B cell (primary cell): ENCODE measurements at regions not wholly inside any gene's neighbourhood (a gene's known extent, or its start where the extent isn't known, plus 50 kb on each side); places are given as distances from the start of the nearest gene placed in this dataset.

Experiments used
- ATAC-seq: fragments of 200-7000 bp; cut with Tn5 transposase; one replicate; pipeline ENCODE4 v1.10.0; 2021; ENCODE audit warnings: low read depth, mild to moderate bottlenecking, moderate number of reproducible peaks, moderate library complexity
- CTCF ChIA-PET: fragments of 350-600 bp; sonication (Branson Sonifier 250); formaldehyde crosslinking; loops from one replicate; lab custom pipeline; 2021; ENCODE audit warnings: antibody characterized with exemption, inconsistent platforms; lab: Charles Lee
- POLR2A ChIA-PET: fragments of 350-600 bp; sonication (Branson Sonifier 250); formaldehyde crosslinking; loops from one replicate; lab custom pipeline; 2021; ENCODE audit warnings: antibody characterized with exemption; lab: Charles Lee
- DNase-seq: peaks from one replicate; pipeline ENCODE4 v3.0.0; 2013
- H2AFZ ChIP-seq: 2 replicates; pipeline ENCODE4 v1.6.1; 2012; ENCODE audit warnings: mild to moderate bottlenecking, low read depth, low read length; ENCODE audit not compliant: insufficient read depth, poor library complexity, severe bottlenecking
- H3K27ac ChIP-seq, 2 donors: 1 replicate in 1 of 2; 2 replicates in 1 of 2; pipeline ENCODE4 v1.5.1; 2012 to 2013; ENCODE audit warnings: low read length in 2 of 2, mild to moderate bottlenecking in 2 of 2, moderate library complexity in 1 of 2
- H3K27me3 ChIP-seq, 4 experiments: fragments of 200-600 bp in 1 of 4; sonication (generic) in 1 of 4; replicated peaks in 1 of 4; 1 replicate in 2 of 4; 2 replicates in 2 of 4; pipeline versions ENCODE4 v1.6.1 to v1.7.0; 2013 to 2016; ENCODE audit warnings: low read length in 3 of 4, mild to moderate bottlenecking in 2 of 4, mixed read lengths in 1 of 4, moderate library complexity in 1 of 4; ENCODE audit not compliant: insufficient read depth in 4 of 4, control insufficient read depth in 3 of 4; ENCODE audit errors: control extremely low read depth in 1 of 4
- H3K36me3 ChIP-seq, 2 experiments: replicated peaks in 1 of 2; 1 replicate in 1 of 2; 2 replicates in 1 of 2; pipeline versions ENCODE4 v1.6.1 to v1.7.1; 2013; ENCODE audit warnings: low read length in 1 of 2; ENCODE audit not compliant: insufficient read depth in 2 of 2, control insufficient read depth in 1 of 2; ENCODE audit errors: control extremely low read depth in 1 of 2, extremely low read depth in 1 of 2
- H3K4me1 ChIP-seq, 2 donors: fragments of 200-600 bp in 1 of 2; sonication (generic) in 1 of 2; 1 replicate in 1 of 2; 2 replicates in 1 of 2; pipeline versions ENCODE4 v1.5.1 to v1.6.1; 2013 to 2017; ENCODE audit warnings: low read length in 2 of 2; ENCODE audit not compliant: control insufficient read depth in 2 of 2, insufficient read depth in 2 of 2
- H3K4me2 ChIP-seq: replicated peaks from 2 replicates; pipeline ENCODE3; 2012; ENCODE audit warnings: mild to moderate bottlenecking, low read depth, low read length; ENCODE audit not compliant: poor library complexity, severe bottlenecking
- H3K4me3 ChIP-seq, 5 experiments: fragments of 200-600 bp in 1 of 5; sonication (generic) in 1 of 5; 1 replicate in 3 of 5; 2 replicates in 2 of 5; pipeline versions ENCODE4 v1.5.1 to v1.7.0; 2011 to 2016; ENCODE audit warnings: low read length in 4 of 5, mild to moderate bottlenecking in 4 of 5, low read depth in 2 of 5, control low read depth in 1 of 5, moderate library complexity in 1 of 5; ENCODE audit not compliant: insufficient read depth in 1 of 5; ENCODE audit errors: control extremely low read depth in 1 of 5, extremely low read depth in 1 of 5
- H3K79me2 ChIP-seq: fragments of 200-600 bp; sonication (generic); one replicate; pipeline ENCODE4 v1.6.0; 2016; ENCODE audit warnings: low read length; ENCODE audit not compliant: control insufficient read depth, insufficient read depth
- H3K9ac ChIP-seq: fragments of 200-600 bp; sonication (generic); 2 replicates; pipeline ENCODE4 v1.6.1; 2017; ENCODE audit warnings: mild to moderate bottlenecking, low read length, moderate library complexity
- H3K9me3 ChIP-seq, 3 donors: one replicate each; pipeline versions ENCODE4 v1.6.1 to v1.7.1; 2013; ENCODE audit warnings: low read length in 2 of 3; ENCODE audit not compliant: control insufficient read depth in 2 of 3, insufficient read depth in 1 of 3; ENCODE audit errors: control extremely low read depth in 1 of 3
- H4K20me1 ChIP-seq: 2 replicates; pipeline ENCODE4 v1.6.0; 2012; ENCODE audit warnings: mild to moderate bottlenecking, low read length; ENCODE audit not compliant: insufficient read depth, control insufficient read depth, poor library complexity, severe bottlenecking
- H3K27ac Mint-ChIP-seq: one replicate; pipeline ENCODE4 v1.8.0; 2021; ENCODE audit warnings: mixed read lengths
- H3K27me3 Mint-ChIP-seq: one replicate; pipeline ENCODE4 v1.8.0; 2021; ENCODE audit warnings: mixed read lengths
- H3K4me1 Mint-ChIP-seq: one replicate; pipeline ENCODE4 v1.8.0; 2021; ENCODE audit warnings: mixed read lengths
- H3K4me3 Mint-ChIP-seq: one replicate; pipeline ENCODE4 v1.8.0; 2021; ENCODE audit warnings: mixed read lengths
- H3K9me3 Mint-ChIP-seq: one replicate; pipeline ENCODE4 v1.8.0; 2022; ENCODE audit warnings: mixed read lengths; ENCODE audit not compliant: insufficient read depth
- EZH2 ChIP-seq: IDR thresholded peaks from 2 replicates; pipeline ENCODE4 v1.6.1; 2012; ENCODE audit warnings: borderline replicate concordance, low read depth, mild to moderate bottlenecking, moderate library complexity, low read length; ENCODE audit not compliant: insufficient read depth, poor library complexity, severe bottlenecking
- WGBS: methylation state at CpG from one replicate; pipeline ENCODE4 v1.1.5; 2013; ENCODE audit warnings: missing lambda C conversion rate; ENCODE audit not compliant: insufficient coverage; 5-methylcytosine and 5-hydroxymethylcytosine counted together
- intact Hi-C: fragments of 100-400 bp; cut with micrococcal nuclease; formaldehyde crosslinking; loops from one replicate; pipeline ENCODE4 v1.10.0; 2022
- TF ChIP-seq, protein P1 (sequence below): fragments of 200-600 bp; IDR thresholded peaks from one replicate; pipeline ENCODE4 v1.8.0; 2022; ENCODE audit warnings: antibody characterized with exemption, mild to moderate bottlenecking

DNA sequence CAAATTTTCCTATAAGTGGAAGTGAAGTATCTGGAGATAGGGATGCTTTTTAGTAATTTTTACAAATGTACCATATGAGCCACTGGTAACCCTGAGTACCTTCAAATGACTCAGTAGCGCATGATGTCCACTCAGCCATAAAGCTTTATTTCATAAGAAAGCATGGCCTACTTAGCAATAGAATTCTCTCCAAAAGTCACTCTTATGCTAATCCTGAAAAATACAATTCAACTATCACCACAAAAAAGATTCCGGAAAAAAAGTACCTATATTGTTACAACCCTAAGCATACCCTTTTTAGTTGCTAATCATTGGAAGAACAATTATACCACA, 732.2 kb downstream of the SOCS6 start:
- POLR2A ChIA-PET, result no interaction called here
- CTCF ChIA-PET, result no interaction called here
- Mint-ChIP-seq H3K27ac (no peak overlapping the region), H3K27me3 (no peaks in the 10 kb centered on the region), H3K9me3 (peaks cover 2% of the 10 kb centered on the region), H3K4me1 (no peaks in the 10 kb centered on the region), H3K4me3 (no peak overlapping the region)
- no peak overlapping the region for H2AFZ ChIP-seq
- no peak overlapping the region for H3K27ac ChIP-seq
- peaks cover 0 to 3% (median 2%) of the 10 kb centered on the region in 3 donors for H3K9me3 ChIP-seq
- H3K36me3 ChIP-seq, result no peaks in the 10 kb centered on the region
- WGBS, result 100% methylated on average over 1 of the region's 2 CpGs
- no peak overlapping the region for H3K4me2 ChIP-seq
- no peaks in the 10 kb centered on the region for H4K20me1 ChIP-seq
- intact Hi-C loops, result no loop called here
- H3K79me2 ChIP-seq, result no peaks in the 10 kb centered on the region
- no peaks in the 10 kb centered on the region for H3K27me3 ChIP-seq
- no peaks in the 10 kb centered on the region for H3K4me1 ChIP-seq
- no peak overlapping the region for H3K9ac ChIP-seq
- DNase-seq (no peak), ATAC-seq (no peak)
- H3K4me3 ChIP-seq, result no peak overlapping the region
- TF ChIP-seq, protein P1, sequence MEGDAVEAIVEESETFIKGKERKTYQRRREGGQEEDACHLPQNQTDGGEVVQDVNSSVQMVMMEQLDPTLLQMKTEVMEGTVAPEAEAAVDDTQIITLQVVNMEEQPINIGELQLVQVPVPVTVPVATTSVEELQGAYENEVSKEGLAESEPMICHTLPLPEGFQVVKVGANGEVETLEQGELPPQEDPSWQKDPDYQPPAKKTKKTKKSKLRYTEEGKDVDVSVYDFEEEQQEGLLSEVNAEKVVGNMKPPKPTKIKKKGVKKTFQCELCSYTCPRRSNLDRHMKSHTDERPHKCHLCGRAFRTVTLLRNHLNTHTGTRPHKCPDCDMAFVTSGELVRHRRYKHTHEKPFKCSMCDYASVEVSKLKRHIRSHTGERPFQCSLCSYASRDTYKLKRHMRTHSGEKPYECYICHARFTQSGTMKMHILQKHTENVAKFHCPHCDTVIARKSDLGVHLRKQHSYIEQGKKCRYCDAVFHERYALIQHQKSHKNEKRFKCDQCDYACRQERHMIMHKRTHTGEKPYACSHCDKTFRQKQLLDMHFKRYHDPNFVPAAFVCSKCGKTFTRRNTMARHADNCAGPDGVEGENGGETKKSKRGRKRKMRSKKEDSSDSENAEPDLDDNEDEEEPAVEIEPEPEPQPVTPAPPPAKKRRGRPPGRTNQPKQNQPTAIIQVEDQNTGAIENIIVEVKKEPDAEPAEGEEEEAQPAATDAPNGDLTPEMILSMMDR, result no peak
- TF ChIP-seq EZH2, result no peak

DNA sequence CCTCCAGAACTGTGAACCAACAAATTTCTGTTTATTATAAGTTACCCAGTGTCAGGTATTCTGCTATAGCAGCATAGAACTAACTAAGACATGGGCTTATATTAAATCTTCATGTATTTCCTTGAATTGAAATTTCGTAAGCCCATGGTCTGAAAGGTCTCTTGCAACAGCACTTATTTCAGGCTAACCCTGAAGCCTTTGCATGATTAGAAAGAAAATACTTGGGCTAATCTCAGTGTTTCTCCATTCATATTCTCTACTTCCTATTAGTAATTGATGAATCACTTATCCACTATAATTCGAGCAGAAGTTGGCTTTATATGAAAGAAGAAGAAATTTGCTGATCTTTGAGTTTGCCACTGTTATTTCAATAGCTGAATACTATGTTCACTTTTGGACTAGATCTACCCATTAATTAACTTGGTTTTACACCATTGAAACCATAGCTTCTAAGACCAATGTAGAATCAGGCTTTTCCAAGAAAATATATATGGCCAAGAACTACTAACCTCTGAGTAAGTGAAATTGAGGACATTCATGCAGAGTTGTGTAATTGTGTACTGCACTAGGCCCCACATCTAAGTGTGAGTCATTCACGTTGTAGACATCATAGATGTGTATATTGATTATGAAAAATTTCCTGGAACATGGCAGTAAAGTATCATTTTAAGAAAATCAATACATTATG, 731.6 kb downstream of the SOCS6 start:
- peaks cover 2% of the 10 kb centered on the region for H3K9me3 Mint-ChIP-seq
- no peaks in the 10 kb centered on the region for H4K20me1 ChIP-seq
- POLR2A ChIA-PET, result no interaction called here

More for the DNA sequence above, 731.6 kb downstream of the SOCS6 start:
- H3K27me3 ChIP-seq, result no peaks in the 10 kb centered on the region
- WGBS, result no CpG with 5 or more reads among the region's 3 CpGs
- Mint-ChIP-seq H3K4me1 (no peaks in the 10 kb centered on the region), H3K27ac (no peak overlapping the region), H3K4me3 (no peak overlapping the region), H3K27me3 (no peaks in the 10 kb centered on the region)
- no peaks in the 10 kb centered on the region for H3K79me2 ChIP-seq
- no peak overlapping the region for H3K27ac ChIP-seq
- no peak overlapping the region for H3K4me3 ChIP-seq
- H3K4me1 ChIP-seq, result no peaks in the 10 kb centered on the region
- no peak overlapping the region for H3K9ac ChIP-seq
- intact Hi-C loops, result no loop called here
- DNase-seq, result no peak
- CTCF ChIA-PET, result no interaction called here
- no peaks in the 10 kb centered on the region for H3K36me3 ChIP-seq
- TF ChIP-seq EZH2, result no peak
- TF ChIP-seq, protein P1, result no peak
- H2AFZ ChIP-seq, result no peak overlapping the region
- no peak overlapping the region for H3K4me2 ChIP-seq
- ATAC-seq, result no peak
- peaks cover 0 to 3% (median 2%) of the 10 kb centered on the region in 3 donors for H3K9me3 ChIP-seq
